ENCODE measurements at regions not wholly inside any gene's neighbourhood (a gene's known extent, or its start where the extent isn't known, plus 50 kb on each side); places are given as distances from the start of the nearest gene placed in this dataset.
"Not testable (repeated sequence)": the region's sequence is repeated elsewhere in the genome, so short reads cannot be mapped to it uniquely, and the experiment has no call there.

- DNase-seq = no peak
Measured at GRCh38 chr11:98600786-98601773, 419.7 kb upstream of the CNTN5 start.

GRCh38 chr11:98616098-98616655, 404.6 kb upstream of the CNTN5 start:
- no peak for DNase-seq

GRCh38 chr11:98621767-98622166, 399.0 kb upstream of the CNTN5 start:
- DNase-seq = no peak

- no peak for DNase-seq
Measured at GRCh38 chr11:98625526-98625925, 395.2 kb upstream of the CNTN5 start.

- DNase-seq = no peak
Measured at GRCh38 chr11:98630736-98631135, 390.0 kb upstream of the CNTN5 start.

- DNase-seq = no peak
Measured at GRCh38 chr11:98657711-98658110, 363.0 kb upstream of the CNTN5 start.

GRCh38 chr11:98659431-98659830, 361.3 kb upstream of the CNTN5 start:
- DNase-seq = no peak

- DNase-seq = no peak
Measured at GRCh38 chr11:98674390-98674789, 346.4 kb upstream of the CNTN5 start.

GRCh38 chr11:98679673-98680072, 341.1 kb upstream of the CNTN5 start:
- DNase-seq = no peak

GRCh38 chr11:98701541-98701940, 319.2 kb upstream of the CNTN5 start:
- DNase-seq = no peak

GRCh38 chr11:98703779-98704556, 316.8 kb upstream of the CNTN5 start:
- DNase-seq = no peak

GRCh38 chr11:98710026-98710425, 310.7 kb upstream of the CNTN5 start:
- DNase-seq = no peak

- DNase-seq = no peak
Measured at GRCh38 chr11:98710986-98711385, 309.8 kb upstream of the CNTN5 start.

GRCh38 chr11:98720951-98721350, 299.8 kb upstream of the CNTN5 start:
- DNase-seq = no peak

GRCh38 chr11:98725471-98725870, 295.3 kb upstream of the CNTN5 start:
- DNase-seq = no peak

- no peak for DNase-seq
Measured at GRCh38 chr11:98728421-98728820, 292.3 kb upstream of the CNTN5 start.

- no peak for DNase-seq
Measured at GRCh38 chr11:98729118-98729517, 291.6 kb upstream of the CNTN5 start.

- no peak for DNase-seq
Measured at GRCh38 chr11:98732947-98733346, 287.8 kb upstream of the CNTN5 start.

GRCh38 chr11:98733378-98733777, 287.4 kb upstream of the CNTN5 start:
- not testable (repeated sequence) for DNase-seq

- DNase-seq = no peak
Measured at GRCh38 chr11:98734686-98735085, 286.1 kb upstream of the CNTN5 start.

GRCh38 chr11:98736833-98737232, 283.9 kb upstream of the CNTN5 start:
- DNase-seq = no peak

- DNase-seq = no peak
Measured at GRCh38 chr11:98740321-98740720, 280.4 kb upstream of the CNTN5 start.

- not testable (repeated sequence) for DNase-seq
Measured at GRCh38 chr11:98763446-98763845, 257.3 kb upstream of the CNTN5 start.

GRCh38 chr11:98766903-98767302, 253.8 kb upstream of the CNTN5 start:
- no peak for DNase-seq

Data from DMS79 (cell line).